Left ventricle myocardium inferior (tissue), 1 donor: ENCODE measurements at regions not wholly inside any gene's neighbourhood (a gene's known extent, or its start where the extent isn't known, plus 50 kb on each side); places are given as distances from the start of the nearest gene placed in this dataset.
"Not testable (repeated sequence)": the region's sequence is repeated elsewhere in the genome, so short reads cannot be mapped to it uniquely, and the experiment has no call there.

Experiments
- DNase-seq: peaks from one replicate; pipeline ENCODE4 v3.0.0-alpha.2; 2020
- H3K27ac ChIP-seq: fragments of 200-600 bp; replicated peaks from 2 replicates; pipeline ENCODE4 v1.8.0; 2021
- H3K27me3 ChIP-seq: fragments of 200-600 bp; 2 replicates; pipeline ENCODE4 v1.8.0; 2021; ENCODE audit warnings: low read depth
- H3K36me3 ChIP-seq: fragments of 200-600 bp; 2 replicates; pipeline ENCODE4 v1.8.0; 2021
- H3K4me1 ChIP-seq: fragments of 200-600 bp; 2 replicates; pipeline ENCODE4 v1.8.0; 2021
- H3K4me3 ChIP-seq: fragments of 200-600 bp; 2 replicates; pipeline ENCODE4 v1.8.0; 2021; ENCODE audit warnings: mild to moderate bottlenecking, moderate library complexity
- H3K9me3 ChIP-seq: fragments of 200-600 bp; replicated peaks from 2 replicates; pipeline ENCODE4 v1.8.0; 2021
- CTCF ChIP-seq: fragments of 200-600 bp; IDR thresholded peaks from 2 replicates; pipeline ENCODE4 v1.8.0; 2021; ENCODE audit warnings: antibody characterized with exemption, mild to moderate bottlenecking, borderline replicate concordance
- intact Hi-C: fragments of 100-400 bp; cut with micrococcal nuclease; formaldehyde crosslinking; loops from one replicate; pipeline ENCODE4 v1.11.0; 2022
- donor health status: DM: no; HTN: yes; CAD: no; lungs with severe emphysema.

GRCh38 chr4:31793907-31794306 lies 1073.7 kb downstream of the PCDH7 start:
- Histone ChIP-seq H3K36me3 (no peaks in the 10 kb centered on the region), H3K27me3 (no peaks in the 10 kb centered on the region), H3K4me1 (no peaks in the 10 kb centered on the region), H3K27ac (no peak overlapping the region), H3K4me3 (no peak overlapping the region), H3K9me3 (peaks cover 18% of the 10 kb centered on the region)
- no peak for TF ChIP-seq CTCF
- intact Hi-C loops: no loop called here
- no peak for DNase-seq

- DNase-seq, H3K4me1 ChIP-seq, H3K27ac ChIP-seq, H3K36me3 ChIP-seq, H3K27me3 ChIP-seq, intact Hi-C loops, H3K4me3 ChIP-seq: not testable (repeated sequence)
- peaks cover 35% of the 10 kb centered on the region for H3K9me3 ChIP-seq
These were observed 1076.9 kb downstream of the PCDH7 start for GRCh38 chr4:31797052-31797451.

- no peak for TF ChIP-seq CTCF
- no peaks in the 10 kb centered on the region for H3K4me1 ChIP-seq
These were observed 1083.5 kb downstream of the PCDH7 start for GRCh38 chr4:31803526-31804195.

GRCh38 chr4:31807036-31807435 lies 1086.9 kb downstream of the PCDH7 start:
- no peaks in the 10 kb centered on the region for H3K4me1 ChIP-seq
- TF ChIP-seq CTCF: no peak
- H3K36me3 ChIP-seq: no peaks in the 10 kb centered on the region
- no peaks in the 10 kb centered on the region for H3K27me3 ChIP-seq
- intact Hi-C loops: no loop called here
- no peak for DNase-seq
- no peak overlapping the region for H3K27ac ChIP-seq
- H3K4me3 ChIP-seq: no peak overlapping the region
- H3K9me3 ChIP-seq: no peaks in the 10 kb centered on the region

More at GRCh38 chr4:31803526-31804195, 1083.5 kb downstream of the PCDH7 start:
- H3K27me3 ChIP-seq: no peaks in the 10 kb centered on the region
- no peak overlapping the region for H3K27ac ChIP-seq
- H3K4me3 ChIP-seq: no peak overlapping the region
- H3K9me3 ChIP-seq: peaks cover 17% of the 10 kb centered on the region
- intact Hi-C loops: no loop called here
- no peak for DNase-seq
- no peaks in the 10 kb centered on the region for H3K36me3 ChIP-seq

GRCh38 chr4:31844350-31844749 lies 1124.2 kb downstream of the PCDH7 start:
- peaks cover 29% of the 10 kb centered on the region for H3K9me3 ChIP-seq
- no peaks in the 10 kb centered on the region for H3K27me3 ChIP-seq
- H3K27ac ChIP-seq: no peak overlapping the region
- no peak for DNase-seq
- H3K36me3 ChIP-seq: no peaks in the 10 kb centered on the region
- TF ChIP-seq CTCF: no peak
- no peaks in the 10 kb centered on the region for H3K4me1 ChIP-seq
- no peak overlapping the region for H3K4me3 ChIP-seq
- intact Hi-C loops: no loop called here

GRCh38 chr4:31851946-31852345 lies 1131.8 kb downstream of the PCDH7 start:
- no peak for TF ChIP-seq CTCF
- H3K9me3 ChIP-seq: peaks cover 27% of the 10 kb centered on the region
- no peak for DNase-seq
- no peaks in the 10 kb centered on the region for H3K4me1 ChIP-seq
- no peaks in the 10 kb centered on the region for H3K36me3 ChIP-seq
- no peak overlapping the region for H3K27ac ChIP-seq
- intact Hi-C loops: no loop called here
- no peak overlapping the region for H3K4me3 ChIP-seq
- H3K27me3 ChIP-seq: no peaks in the 10 kb centered on the region
